ENCODE measurements at regions not wholly inside any gene's neighbourhood (a gene's known extent, or its start where the extent isn't known, plus 50 kb on each side); places are given as distances from the start of the nearest gene placed in this dataset.

- TF ChIP-seq CTCF (IDR thresholded peaks at IDR 0.05) (no peak), POLR2AphosphoS5 (IDR thresholded peaks at IDR 0.05) (no peak), POLR2A (IDR thresholded peaks at IDR 0.05) (no peak), EP300 (IDR thresholded peaks at IDR 0.05) (no peak)
Measured at GRCh38 chr1:94646786-94647555, 105.4 kb upstream of the F3 start.
